Esophagus muscularis mucosa (tissue), 4 donors: ENCODE measurements at regions not wholly inside any gene's neighbourhood (a gene's known extent, or its start where the extent isn't known, plus 50 kb on each side); places are given as distances from the start of the nearest gene placed in this dataset.

Experiments
- DNase-seq: peaks from one replicate; pipeline ENCODE4 v3.0.0-alpha.2; 2017; ENCODE audit errors: extremely low spot score
- H3K27ac ChIP-seq, 4 donors: fragments of 200-600 bp; sonication (generic); replicated peaks in 1 of 4; 1 replicate in 3 of 4; 2 replicates in 1 of 4; pipeline ENCODE4 v1.5.1; 2016 to 2019; ENCODE audit warnings: mild to moderate bottlenecking in 1 of 4
- H3K27me3 ChIP-seq, 4 donors: fragments of 200-600 bp; sonication (generic); one replicate each; pipeline versions ENCODE4 v1.5.1 to v1.6.0; 2016 to 2019
- H3K36me3 ChIP-seq, 4 donors: fragments of 200-600 bp; sonication (generic); one replicate each; pipeline ENCODE4 v1.5.1; 2016 to 2019
- H3K4me1 ChIP-seq, 4 donors: fragments of 200-600 bp; sonication (generic); one replicate each; pipeline ENCODE4 v1.5.1; 2016 to 2019
- H3K4me3 ChIP-seq, 4 donors: fragments of 200-600 bp; sonication (generic); 1 replicate in 2 of 4; 2 replicates in 2 of 4; pipeline ENCODE4 v1.5.1; 2016 to 2019; ENCODE audit warnings: mild to moderate bottlenecking in 4 of 4, moderate library complexity in 1 of 4
- H3K9me3 ChIP-seq, 4 donors: fragments of 200-600 bp; sonication (generic); 1 replicate in 3 of 4; 2 replicates in 1 of 4; pipeline ENCODE4 v1.5.1; 2016 to 2019
- CTCF ChIP-seq, 3 experiments: fragments of 200-600 bp in 2 of 3; fragments of 450-650 bp in 1 of 3; sonication (generic) in 2 of 3; IDR thresholded peaks; one replicate each; pipeline ENCODE4 v1.5.1; 2017 to 2019; ENCODE audit warnings: antibody characterized with exemption in 3 of 3, mild to moderate bottlenecking in 2 of 3, moderate library complexity in 1 of 3
- EP300 ChIP-seq: sonication (generic); formaldehyde crosslinking; IDR thresholded peaks from one replicate; pipeline ENCODE4 v1.6.1; 2017; ENCODE audit warnings: antibody characterized with exemption
- POLR2A ChIP-seq: fragments of 450-650 bp; IDR thresholded peaks from one replicate; pipeline ENCODE4 v1.6.1; 2017; ENCODE audit warnings: antibody characterized with exemption, moderate library complexity, mild to moderate bottlenecking, low read depth
- POLR2AphosphoS5 ChIP-seq, 2 donors: sonication (generic); formaldehyde crosslinking; IDR thresholded peaks; one replicate each; pipeline ENCODE4 v1.6.1; 2017; ENCODE audit warnings: antibody characterized with exemption in 2 of 2
- WGBS: methylation state at CpG from one replicate; pipeline ENCODE4 v1.1.5; 2018; 5-methylcytosine and 5-hydroxymethylcytosine counted together
- intact Hi-C: fragments of 100-400 bp; cut with DNase I; formaldehyde crosslinking; loops from one replicate; pipeline ENCODE4 v1.15.1; 2023

- no peak for DNase-seq
These were observed 487.6 kb upstream of the FLRT2 start for GRCh38 chr14:85042301-85042700.

GRCh38 chr14:85050180-85050579, 479.8 kb upstream of the FLRT2 start:
- WGBS, result 89% methylated on average over 1 of the region's 1 CpG
- intact Hi-C loops, result no loop called here
- TF ChIP-seq POLR2A (no peak), CTCF (IDR thresholded peaks at IDR 0.05) (no peak), POLR2AphosphoS5 (IDR thresholded peaks at IDR 0.05) (no peak), EP300 (no peak)

More at GRCh38 chr14:85042301-85042700, 487.6 kb upstream of the FLRT2 start:
- Histone ChIP-seq H3K4me1 (no peaks in the 10 kb centered on the region), H3K27ac (no peak overlapping the region), H3K9me3 (no peaks in the 10 kb centered on the region), H3K4me3 (no peak overlapping the region), H3K27me3 (no peaks in the 10 kb centered on the region), H3K36me3 (no peaks in the 10 kb centered on the region)
- intact Hi-C loops, result no loop called here
- WGBS, result 93% methylated on average over 1 of the region's 1 CpG
- TF ChIP-seq CTCF (IDR thresholded peaks at IDR 0.05), result no peak
- TF ChIP-seq POLR2A, result no peak
- TF ChIP-seq POLR2AphosphoS5 (IDR thresholded peaks at IDR 0.05), result no peak
- no peak for TF ChIP-seq EP300

GRCh38 chr14:85052646-85053045, 477.3 kb upstream of the FLRT2 start:
- Histone ChIP-seq H3K36me3 (no peaks in the 10 kb centered on the region), H3K9me3 (no peaks in the 10 kb centered on the region), H3K27ac (no peak overlapping the region), H3K4me3 (no peak overlapping the region), H3K4me1 (no peaks in the 10 kb centered on the region), H3K27me3 (no peaks in the 10 kb centered on the region)
- intact Hi-C loops, result no loop called here
- 93% methylated on average over 2 of the region's 2 CpGs for WGBS
- DNase-seq, result no peak
- TF ChIP-seq CTCF (IDR thresholded peaks at IDR 0.05), result no peak
- TF ChIP-seq POLR2A, result no peak
- TF ChIP-seq POLR2AphosphoS5 (IDR thresholded peaks at IDR 0.05), result no peak
- TF ChIP-seq EP300, result no peak

More at GRCh38 chr14:85050180-85050579, 479.8 kb upstream of the FLRT2 start:
- DNase-seq, result no peak
- Histone ChIP-seq H3K4me3 (no peak overlapping the region), H3K9me3 (no peaks in the 10 kb centered on the region), H3K4me1 (no peaks in the 10 kb centered on the region), H3K27me3 (no peaks in the 10 kb centered on the region), H3K27ac (no peak overlapping the region), H3K36me3 (no peaks in the 10 kb centered on the region)

- intact Hi-C loops, result no loop called here
- no peak for DNase-seq
- no peak for TF ChIP-seq POLR2AphosphoS5 (IDR thresholded peaks at IDR 0.05)
- TF ChIP-seq POLR2A, result no peak
- TF ChIP-seq EP300, result no peak
- no peak for TF ChIP-seq CTCF (IDR thresholded peaks at IDR 0.05)
- H3K4me1 ChIP-seq, result no peaks in the 10 kb centered on the region
- no peaks in the 10 kb centered on the region for H3K9me3 ChIP-seq
- no peak overlapping the region for H3K4me3 ChIP-seq
- H3K27ac ChIP-seq, result no peak overlapping the region
- H3K36me3 ChIP-seq, result no peaks in the 10 kb centered on the region
- no peaks in the 10 kb centered on the region for H3K27me3 ChIP-seq
These were observed 475.8 kb upstream of the FLRT2 start for GRCh38 chr14:85054178-85054577.

- no peak for TF ChIP-seq EP300
- TF ChIP-seq CTCF (IDR thresholded peaks at IDR 0.05), result no peak
- no peak for TF ChIP-seq POLR2AphosphoS5 (IDR thresholded peaks at IDR 0.05)
- no peak for TF ChIP-seq POLR2A
- 67% methylated on average over 1 of the region's 1 CpG for WGBS
- H3K4me1 ChIP-seq, result no peaks in the 10 kb centered on the region
- no peak overlapping the region for H3K4me3 ChIP-seq
- H3K27me3 ChIP-seq, result no peaks in the 10 kb centered on the region
- DNase-seq, result no peak
- H3K36me3 ChIP-seq, result no peaks in the 10 kb centered on the region
- H3K9me3 ChIP-seq, result no peaks in the 10 kb centered on the region
- intact Hi-C loops, result no loop called here
- H3K27ac ChIP-seq, result no peak overlapping the region
These were observed 473.7 kb upstream of the FLRT2 start for GRCh38 chr14:85056267-85056666.
